ENCODE measurements at regions not wholly inside any gene's neighbourhood (a gene's known extent, or its start where the extent isn't known, plus 50 kb on each side); places are given as distances from the start of the nearest gene placed in this dataset.

DNA sequence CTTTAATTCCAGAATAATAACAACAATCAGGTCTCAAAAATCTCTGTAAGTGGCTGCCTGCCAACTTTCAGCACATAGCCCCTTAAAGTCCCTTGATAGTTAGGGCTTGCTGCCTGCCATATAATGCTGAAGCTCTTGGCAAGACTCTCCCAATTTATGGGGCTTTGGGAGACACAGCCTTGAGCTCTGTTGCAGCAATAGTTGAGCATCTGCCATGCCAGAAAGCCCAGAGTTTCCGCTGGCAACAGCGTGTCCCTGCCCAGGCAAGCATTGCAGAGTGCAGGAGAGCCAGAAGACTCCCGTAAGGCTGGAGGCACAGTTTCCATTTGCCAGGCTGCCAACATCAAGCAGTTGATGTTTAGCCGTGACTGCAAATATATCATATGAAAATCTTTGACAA is 678.5 kb upstream of the NUDT12 start:
- no peaks in the 10 kb centered on the region for H3K27me3 Mint-ChIP-seq (ENCODE audit: insufficient read depth, unreplicated experiment)
- TF ChIP-seq, protein P1, sequence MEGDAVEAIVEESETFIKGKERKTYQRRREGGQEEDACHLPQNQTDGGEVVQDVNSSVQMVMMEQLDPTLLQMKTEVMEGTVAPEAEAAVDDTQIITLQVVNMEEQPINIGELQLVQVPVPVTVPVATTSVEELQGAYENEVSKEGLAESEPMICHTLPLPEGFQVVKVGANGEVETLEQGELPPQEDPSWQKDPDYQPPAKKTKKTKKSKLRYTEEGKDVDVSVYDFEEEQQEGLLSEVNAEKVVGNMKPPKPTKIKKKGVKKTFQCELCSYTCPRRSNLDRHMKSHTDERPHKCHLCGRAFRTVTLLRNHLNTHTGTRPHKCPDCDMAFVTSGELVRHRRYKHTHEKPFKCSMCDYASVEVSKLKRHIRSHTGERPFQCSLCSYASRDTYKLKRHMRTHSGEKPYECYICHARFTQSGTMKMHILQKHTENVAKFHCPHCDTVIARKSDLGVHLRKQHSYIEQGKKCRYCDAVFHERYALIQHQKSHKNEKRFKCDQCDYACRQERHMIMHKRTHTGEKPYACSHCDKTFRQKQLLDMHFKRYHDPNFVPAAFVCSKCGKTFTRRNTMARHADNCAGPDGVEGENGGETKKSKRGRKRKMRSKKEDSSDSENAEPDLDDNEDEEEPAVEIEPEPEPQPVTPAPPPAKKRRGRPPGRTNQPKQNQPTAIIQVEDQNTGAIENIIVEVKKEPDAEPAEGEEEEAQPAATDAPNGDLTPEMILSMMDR (IDR thresholded peaks at IDR 0.05; ENCODE audit: unreplicated experiment): no peak
- H3K36me3 Mint-ChIP-seq (ENCODE audit: insufficient read depth, unreplicated experiment): no peaks in the 10 kb centered on the region
- DNase-seq (ENCODE audit: unreplicated experiment): no peak
- ChIA-PET CTCF (no interaction called here), POLR2A (no interaction called here)
- no TSS peak for BruUV-seq (replicated peaks)
- no peak overlapping the region for H3K27ac Mint-ChIP-seq (ENCODE audit: low read depth, unreplicated experiment)
- no peak overlapping the region for H3K4me3 Mint-ChIP-seq (ENCODE audit: unreplicated experiment)
- H3K9me3 Mint-ChIP-seq (ENCODE audit: unreplicated experiment): no peaks in the 10 kb centered on the region
- intact Hi-C loops (cut with micrococcal nuclease): no loop called here
- no peaks in the 10 kb centered on the region for H3K4me1 Mint-ChIP-seq (ENCODE audit: insufficient read depth, unreplicated experiment)

DNA sequence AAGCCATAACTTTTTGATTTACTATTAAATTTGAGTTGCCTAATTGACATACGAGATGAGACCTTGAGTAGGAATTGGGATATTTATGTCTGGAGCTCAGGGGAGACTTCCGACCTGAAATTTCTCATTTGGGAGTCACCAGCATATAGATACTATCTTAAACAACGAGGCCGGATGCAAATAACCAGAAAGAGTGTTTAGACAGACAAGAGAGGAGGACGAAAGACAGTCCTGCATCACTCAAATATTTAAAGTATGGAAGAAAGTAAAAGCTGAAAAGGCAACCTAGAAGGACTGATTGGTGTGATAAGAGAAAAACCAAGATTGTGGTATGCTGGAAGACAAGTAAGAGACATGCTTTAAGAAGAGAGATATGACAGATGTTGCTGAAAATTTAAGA is 675.0 kb upstream of the NUDT12 start:
- H3K36me3 Mint-ChIP-seq (ENCODE audit: insufficient read depth, unreplicated experiment): no peaks in the 10 kb centered on the region
- ChIA-PET CTCF (interaction anchor here (0.6 kb wide), 1 partner anchor 20 kb away, joined by 4 read pairs; no protein-coding TSS in a partner anchor), POLR2A (no interaction called here)
- H3K27ac Mint-ChIP-seq (ENCODE audit: low read depth, unreplicated experiment): no peak overlapping the region
- no peak overlapping the region for H3K4me3 Mint-ChIP-seq (ENCODE audit: unreplicated experiment)
- TF ChIP-seq, protein P1 (IDR thresholded peaks at IDR 0.05; ENCODE audit: unreplicated experiment): no peak
- H3K4me1 Mint-ChIP-seq (ENCODE audit: insufficient read depth, unreplicated experiment): no peaks in the 10 kb centered on the region
- no peak for DNase-seq (ENCODE audit: unreplicated experiment)
- H3K9me3 Mint-ChIP-seq (ENCODE audit: unreplicated experiment): no peaks in the 10 kb centered on the region
- intact Hi-C loops (cut with micrococcal nuclease): no loop called here
- no TSS peak for BruUV-seq (replicated peaks)
- no peaks in the 10 kb centered on the region for H3K27me3 Mint-ChIP-seq (ENCODE audit: insufficient read depth, unreplicated experiment)

DNA sequence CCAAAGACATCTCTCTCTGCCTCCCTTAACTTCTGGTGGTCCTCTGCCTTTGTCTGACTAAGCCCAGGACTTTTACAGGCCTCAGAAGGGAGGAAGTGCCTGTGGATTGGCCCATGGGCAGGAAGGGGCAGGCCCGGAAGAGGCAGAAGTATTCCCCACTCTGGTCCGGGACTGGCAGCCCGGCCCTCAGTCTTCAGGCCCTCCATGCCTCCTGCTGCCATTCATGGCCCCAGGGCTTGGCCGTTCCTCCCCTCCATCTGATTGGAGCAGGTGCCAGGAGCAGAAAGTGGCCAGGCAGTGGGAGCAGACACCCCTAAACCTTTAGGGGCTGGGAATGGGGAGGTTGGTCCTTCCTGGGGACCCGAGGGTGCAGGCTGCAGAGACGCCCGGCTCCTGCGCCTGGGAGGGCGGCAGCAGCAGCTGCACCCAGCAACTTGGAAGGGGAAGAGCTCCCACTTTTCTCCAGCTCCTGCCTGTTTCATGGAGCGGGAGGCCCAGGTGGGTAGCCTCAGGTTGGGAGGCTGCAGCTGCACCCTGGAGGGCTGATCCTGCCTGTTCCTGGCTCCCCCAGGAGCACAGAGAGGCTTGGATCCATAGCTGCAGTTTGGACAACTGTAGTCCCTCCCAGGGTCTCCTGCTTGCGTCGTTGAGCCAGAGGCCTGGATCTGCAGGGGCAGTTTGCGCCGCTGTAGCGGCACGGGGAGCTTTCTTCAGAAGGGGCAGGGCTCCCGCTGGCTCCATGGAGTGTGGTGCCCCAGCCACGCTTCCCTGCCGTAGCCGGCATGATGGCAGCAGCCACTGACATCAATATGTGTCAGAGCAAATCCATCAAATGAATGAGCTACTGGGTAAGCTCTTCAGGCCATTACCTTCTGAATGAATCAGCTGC is 661.5 kb upstream of the NUDT12 start:
- CTCF ChIA-PET: interaction anchor here (0.6 kb wide), 1 partner anchor 12 kb away, joined by 3 read pairs; no protein-coding TSS in a partner anchor
- intact Hi-C loops (cut with micrococcal nuclease): no loop called here
- POLR2A ChIA-PET: no interaction called here
- no peak for DNase-seq (ENCODE audit: unreplicated experiment)
- no peaks in the 10 kb centered on the region for H3K36me3 Mint-ChIP-seq (ENCODE audit: insufficient read depth, unreplicated experiment)
- H3K27me3 Mint-ChIP-seq (ENCODE audit: insufficient read depth, unreplicated experiment): no peaks in the 10 kb centered on the region
- no peaks in the 10 kb centered on the region for H3K9me3 Mint-ChIP-seq (ENCODE audit: unreplicated experiment)
- H3K27ac Mint-ChIP-seq (ENCODE audit: low read depth, unreplicated experiment): no peak overlapping the region
- H3K4me3 Mint-ChIP-seq (ENCODE audit: unreplicated experiment): no peak overlapping the region
- H3K4me1 Mint-ChIP-seq (ENCODE audit: insufficient read depth, unreplicated experiment): no peaks in the 10 kb centered on the region
- BruUV-seq (replicated peaks): no TSS peak
- TF ChIP-seq, protein P1 (IDR thresholded peaks at IDR 0.05; ENCODE audit: unreplicated experiment): no peak

DNA sequence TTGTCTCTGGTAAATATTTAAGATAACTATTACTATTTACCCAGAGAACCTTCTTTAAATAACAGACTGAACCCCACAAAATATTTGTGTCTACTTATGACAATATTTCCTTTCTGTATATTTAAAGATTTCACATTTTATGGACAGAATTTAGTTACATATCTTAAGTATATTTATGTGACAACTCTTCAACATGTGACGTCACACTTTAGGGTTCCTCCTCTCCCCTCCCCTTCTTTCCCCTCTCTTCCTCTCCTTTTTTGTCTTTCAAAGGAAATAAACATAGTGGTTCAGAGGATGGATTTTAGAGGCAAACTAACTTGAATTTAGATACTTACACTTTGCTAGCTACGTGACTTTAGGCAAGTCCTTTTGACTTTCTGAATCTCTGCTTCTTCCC is 655.6 kb upstream of the NUDT12 start:
- ChIA-PET POLR2A (interaction anchor here (1.0 kb wide), 1 partner anchor 8 kb away, joined by 3 read pairs; no protein-coding TSS in a partner anchor), CTCF (interaction anchor here (0.7 kb wide), 1 partner anchor 50 kb away, joined by 3 read pairs; no protein-coding TSS in a partner anchor)
- Mint-ChIP-seq H3K27ac (ENCODE audit: low read depth, unreplicated experiment) (no peak overlapping the region), H3K9me3 (ENCODE audit: unreplicated experiment) (no peaks in the 10 kb centered on the region), H3K36me3 (ENCODE audit: insufficient read depth, unreplicated experiment) (no peaks in the 10 kb centered on the region), H3K27me3 (ENCODE audit: insufficient read depth, unreplicated experiment) (no peaks in the 10 kb centered on the region), H3K4me3 (ENCODE audit: unreplicated experiment) (no peak overlapping the region), H3K4me1 (ENCODE audit: insufficient read depth, unreplicated experiment) (no peaks in the 10 kb centered on the region)
- no TSS peak for BruUV-seq (replicated peaks)
- DNase-seq (ENCODE audit: unreplicated experiment): no peak
- intact Hi-C loops (cut with micrococcal nuclease): no loop called here
- TF ChIP-seq, protein P1 (IDR thresholded peaks at IDR 0.05; ENCODE audit: unreplicated experiment): no peak

All from MCF 10A (cell line).